Dermis blood vessel endothelial cell (primary cell): ENCODE measurements at regions not wholly inside any gene's neighbourhood (a gene's known extent, or its start where the extent isn't known, plus 50 kb on each side); places are given as distances from the start of the nearest gene placed in this dataset.
"Not testable (repeated sequence)": the region's sequence is repeated elsewhere in the genome, so short reads cannot be mapped to it uniquely, and the experiment has no call there.

ENCODE experiments used
- DNase-seq: peaks from one replicate; pipeline ENCODE4 v3.0.0; 2010

DNA sequence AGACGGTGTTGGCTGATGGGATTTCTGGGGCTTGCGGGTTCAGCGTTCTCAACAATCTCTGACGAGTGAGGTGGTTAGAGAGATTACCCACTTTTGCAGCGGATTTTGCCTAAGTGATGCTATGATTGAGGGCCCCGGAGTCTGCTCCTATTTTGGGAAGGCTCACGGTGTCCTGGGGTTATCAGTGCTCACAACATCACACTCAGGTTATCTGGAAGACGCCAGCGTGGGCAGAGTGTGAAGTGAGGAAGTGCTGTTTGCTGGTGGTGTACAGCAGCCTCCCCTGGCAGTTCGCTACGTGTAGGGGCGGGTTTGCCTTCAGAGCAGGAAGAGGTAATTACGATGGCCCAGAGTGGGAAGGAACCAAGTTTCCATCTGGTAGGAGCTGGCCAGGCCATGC, 341.2 kb upstream of the IRX2 start:
- DNase-seq = no peak

DNA sequence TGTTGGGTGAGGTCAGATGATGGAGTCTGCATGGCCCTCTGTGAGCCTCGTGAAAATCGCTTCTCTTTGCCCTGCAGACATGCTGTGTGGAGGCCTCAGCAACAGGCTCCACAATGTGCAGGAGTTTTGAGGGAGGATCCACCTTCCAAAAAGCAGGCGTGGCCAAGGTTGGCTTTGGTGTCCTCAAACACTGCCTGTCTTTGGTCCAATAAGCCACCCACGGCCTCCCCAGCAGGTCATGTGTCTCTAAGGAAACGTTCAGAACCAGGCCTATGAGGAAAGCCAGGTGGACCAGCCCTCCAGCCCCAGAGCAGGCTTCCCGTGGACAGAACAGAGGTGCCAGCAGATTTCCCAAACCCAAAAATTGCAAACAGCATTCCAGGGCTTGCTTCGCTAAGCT, 340.7 kb upstream of the IRX2 start:
- DNase-seq = no peak

DNA sequence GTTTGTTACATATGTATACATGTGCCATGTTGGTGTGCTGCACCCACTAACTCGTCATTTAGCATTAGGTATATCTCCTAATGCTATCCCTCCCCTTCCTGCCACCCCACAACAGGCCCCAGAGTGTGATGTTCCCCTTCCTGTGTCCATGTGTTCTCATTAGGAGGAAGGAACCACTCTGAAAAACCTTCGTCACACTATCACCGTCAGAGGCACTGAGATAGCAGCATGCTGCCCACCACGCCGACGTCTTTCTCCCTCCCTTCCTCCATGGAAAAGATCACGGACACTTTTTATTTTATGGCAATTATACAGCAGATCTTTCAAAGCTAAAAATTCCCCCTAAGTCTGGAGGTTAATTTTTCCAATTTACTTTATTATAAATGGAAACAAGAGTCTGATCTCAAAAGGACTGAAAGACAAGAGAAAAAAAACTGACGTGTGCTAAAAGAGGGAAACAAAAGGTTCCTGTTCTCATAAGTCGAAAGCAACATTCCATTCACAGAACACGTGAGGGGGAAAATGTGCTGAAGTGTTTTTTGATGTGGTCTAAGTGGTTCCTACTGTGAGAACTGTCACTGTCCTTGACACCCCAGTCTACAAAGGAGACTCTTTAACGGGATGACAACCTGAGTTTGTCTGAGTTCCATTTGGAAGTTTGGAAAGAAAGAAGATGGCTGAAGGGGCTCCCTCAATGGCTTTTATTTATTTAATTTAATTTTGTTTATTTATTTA, 339.7 kb upstream of the IRX2 start:
- no peak for DNase-seq

DNA sequence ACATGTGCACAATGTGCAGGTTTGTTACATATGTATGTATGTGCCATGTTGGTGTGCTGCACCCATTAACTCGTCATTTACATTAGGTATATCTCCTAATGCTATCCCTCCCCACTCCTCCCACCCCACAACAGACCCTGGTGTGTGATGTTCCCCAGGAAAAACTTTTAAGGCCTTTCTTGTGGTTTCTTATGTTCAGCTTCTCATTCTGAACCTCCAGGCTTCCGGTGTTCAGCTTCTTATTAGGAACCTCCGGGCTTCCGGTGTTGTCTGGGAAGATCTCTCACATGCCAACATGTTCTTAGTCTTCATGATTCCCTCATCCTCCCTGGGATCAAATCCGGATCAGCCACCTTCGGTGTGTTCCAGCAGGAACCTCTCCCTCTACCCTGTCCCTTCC, 338.8 kb upstream of the IRX2 start:
- not testable (repeated sequence) for DNase-seq

DNA sequence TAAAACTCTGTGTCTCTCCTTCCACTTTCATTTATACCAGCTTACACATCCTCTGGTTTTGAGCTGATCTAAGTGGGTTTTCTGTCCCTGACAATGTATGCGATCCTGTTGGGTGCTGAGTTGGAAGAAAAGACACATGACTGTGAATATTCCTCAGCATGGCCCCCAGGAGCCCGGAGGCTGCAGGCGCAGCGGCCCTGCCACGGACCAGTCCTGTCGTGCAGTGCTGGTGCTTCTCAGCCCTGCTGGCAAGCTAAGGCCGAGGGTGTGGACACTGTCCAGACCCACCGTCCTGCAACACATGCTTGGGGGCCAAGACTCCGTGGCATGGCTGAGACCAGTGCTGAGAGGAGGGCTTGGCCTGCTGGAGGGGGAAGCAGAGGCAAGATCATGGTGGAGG, 328.9 kb upstream of the IRX2 start:
- DNase-seq = no peak

DNA sequence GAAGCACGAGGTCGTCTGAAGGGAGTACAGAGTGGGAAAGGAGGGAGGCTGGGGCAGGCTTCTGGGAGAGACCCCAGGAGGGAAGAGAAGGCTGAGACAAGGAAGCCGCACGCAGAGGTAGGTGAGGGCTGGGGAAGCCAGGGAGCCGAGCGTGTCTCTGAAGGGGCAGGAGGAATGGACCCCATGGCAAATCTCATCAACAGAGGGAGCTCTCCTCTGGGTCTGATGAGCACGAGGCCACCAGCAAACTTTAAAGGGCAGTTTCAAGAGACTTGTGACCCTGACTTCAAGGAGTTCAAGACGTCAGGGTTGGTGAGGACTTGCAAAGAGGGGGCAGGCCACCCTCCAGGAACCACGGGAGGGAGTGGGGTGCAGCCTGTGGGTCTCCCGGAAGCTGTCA, 326.2 kb upstream of the IRX2 start:
- DNase-seq = no peak

DNA sequence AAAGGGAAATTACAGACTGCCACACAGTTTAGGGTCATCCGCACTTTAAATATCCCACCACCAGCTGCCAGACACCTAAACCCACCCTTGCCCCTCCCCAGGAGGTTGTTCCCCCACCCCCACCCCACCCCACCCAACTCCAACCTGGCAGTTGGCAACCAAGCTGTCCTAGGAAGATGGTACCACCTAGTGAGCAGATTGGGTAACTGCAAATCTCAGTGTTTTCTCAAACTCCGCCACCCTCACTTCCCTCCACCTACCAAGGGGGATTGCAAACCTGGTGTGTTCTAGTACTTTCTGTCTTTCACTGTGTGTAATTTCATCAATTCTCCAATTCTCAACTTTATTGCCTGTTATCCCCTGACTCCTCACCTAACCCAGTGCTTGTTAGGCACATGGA, 323.8 kb upstream of the IRX2 start:
- DNase-seq = no peak

DNA sequence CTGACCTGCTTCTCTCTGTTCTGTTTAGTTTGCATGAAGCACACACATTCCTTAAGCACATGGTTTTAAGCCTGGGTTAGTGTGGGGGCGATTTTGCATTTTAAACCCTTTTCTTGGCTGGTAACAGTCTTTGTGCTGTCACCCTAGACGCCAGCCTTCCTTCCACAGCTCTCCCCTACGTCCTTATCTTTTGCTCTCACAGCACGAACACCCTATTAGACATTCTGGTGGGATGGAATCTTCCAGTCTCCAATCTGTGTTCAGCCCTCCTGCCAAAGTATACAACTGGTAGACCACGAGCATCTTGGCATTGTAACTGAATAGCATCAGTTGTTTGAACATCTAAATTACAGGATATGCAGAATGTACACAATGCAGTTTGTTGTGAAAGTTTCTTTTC, 316.9 kb upstream of the IRX2 start:
- no peak for DNase-seq

DNA sequence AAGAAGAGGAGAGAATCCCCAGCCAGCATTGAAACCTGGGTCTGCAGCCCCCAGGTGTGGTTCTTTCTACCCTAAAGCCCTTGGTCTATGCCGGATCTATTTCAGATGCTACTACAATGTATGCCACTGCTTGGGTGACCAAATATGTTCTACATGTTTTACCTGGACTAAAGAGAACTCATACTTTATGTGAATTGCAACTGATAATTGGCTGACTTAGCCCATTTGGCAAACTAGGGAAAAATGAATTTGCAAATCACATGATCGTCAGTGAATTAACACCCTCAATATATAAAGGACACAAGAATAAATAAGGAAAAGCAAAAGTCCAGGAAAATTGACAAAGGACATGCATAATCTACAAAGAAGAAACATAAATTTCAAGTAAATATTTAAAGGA, 308.8 kb upstream of the IRX2 start:
- DNase-seq = no peak

DNA sequence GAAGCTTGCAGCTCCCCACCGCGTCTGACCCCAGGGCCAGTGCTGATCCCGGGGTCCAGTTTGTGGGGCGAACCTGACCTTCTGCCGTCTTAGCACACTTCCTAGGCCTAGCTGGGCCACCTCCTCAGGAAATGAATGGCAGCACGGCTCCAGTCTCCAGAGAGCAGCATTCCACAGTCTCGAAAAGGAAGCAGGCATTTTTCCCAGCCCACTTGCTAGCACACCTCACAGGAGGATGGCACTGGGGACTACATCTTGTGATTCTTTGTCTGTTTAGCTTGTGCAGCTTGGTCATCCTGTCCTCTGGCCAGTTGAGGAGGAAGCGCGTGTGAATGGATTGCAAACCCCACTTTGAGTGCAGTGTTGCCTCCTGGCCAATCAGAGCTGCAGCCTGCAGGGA, 308.0 kb upstream of the IRX2 start:
- DNase-seq = no peak

DNA sequence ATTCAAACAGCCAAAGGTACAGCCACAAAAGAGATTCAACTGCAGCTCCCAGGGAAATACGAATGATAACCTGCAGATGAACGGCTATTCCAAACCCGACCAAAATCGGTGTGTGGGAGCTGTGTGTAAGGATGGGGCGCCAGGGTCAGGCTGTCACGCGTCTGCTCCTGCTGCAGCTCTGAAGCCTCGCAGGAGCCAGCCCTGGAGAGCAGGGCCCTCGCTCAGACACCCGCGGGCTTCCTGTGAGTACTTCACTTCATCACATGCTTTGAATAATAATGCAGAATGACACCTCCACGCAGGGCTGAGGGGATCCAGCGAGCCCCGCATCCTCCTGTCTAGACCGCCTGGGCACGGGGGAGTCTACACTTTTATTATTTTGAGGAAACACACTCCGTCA, 307.5 kb upstream of the IRX2 start:
- DNase-seq = no peak

DNA sequence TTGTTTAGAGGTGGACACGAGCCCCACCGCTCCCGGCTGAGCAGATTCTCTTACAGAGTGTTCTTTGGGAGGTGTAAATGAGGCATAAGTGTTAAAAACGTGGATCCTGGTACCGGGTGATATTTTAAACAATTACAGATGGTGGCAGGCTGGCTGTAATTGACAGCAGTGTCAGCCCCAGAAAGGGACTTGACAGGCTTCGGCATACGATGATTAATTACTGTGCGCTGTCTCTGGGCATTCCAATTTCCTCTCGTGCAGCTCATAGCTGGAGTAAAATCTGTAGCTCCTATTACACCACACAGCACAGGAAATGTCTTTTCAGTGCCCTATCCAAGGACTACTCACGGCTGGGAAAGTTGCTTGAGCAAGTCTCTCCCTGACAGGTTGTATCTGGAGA, 305.4 kb upstream of the IRX2 start:
- DNase-seq = no peak

DNA sequence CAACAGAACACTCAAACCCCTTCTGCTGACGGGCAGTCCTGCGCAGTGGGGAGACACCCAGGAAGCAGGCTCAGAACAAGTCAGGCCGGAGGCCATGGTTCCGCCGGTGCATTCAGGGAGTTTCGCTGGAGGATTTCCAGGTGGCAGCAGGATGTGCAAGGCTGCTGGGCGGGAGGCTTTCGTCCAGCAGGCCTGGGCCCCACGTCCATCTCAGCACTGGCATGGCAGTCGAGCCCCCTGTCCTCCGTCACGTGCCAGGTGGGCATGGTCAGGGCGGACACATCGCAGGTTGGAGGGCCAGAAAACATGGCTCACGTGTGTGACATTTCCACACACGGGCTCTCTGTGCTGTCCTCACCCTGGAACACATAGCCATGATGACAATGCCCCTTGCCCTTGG, 299.9 kb upstream of the IRX2 start:
- DNase-seq = no peak

DNA sequence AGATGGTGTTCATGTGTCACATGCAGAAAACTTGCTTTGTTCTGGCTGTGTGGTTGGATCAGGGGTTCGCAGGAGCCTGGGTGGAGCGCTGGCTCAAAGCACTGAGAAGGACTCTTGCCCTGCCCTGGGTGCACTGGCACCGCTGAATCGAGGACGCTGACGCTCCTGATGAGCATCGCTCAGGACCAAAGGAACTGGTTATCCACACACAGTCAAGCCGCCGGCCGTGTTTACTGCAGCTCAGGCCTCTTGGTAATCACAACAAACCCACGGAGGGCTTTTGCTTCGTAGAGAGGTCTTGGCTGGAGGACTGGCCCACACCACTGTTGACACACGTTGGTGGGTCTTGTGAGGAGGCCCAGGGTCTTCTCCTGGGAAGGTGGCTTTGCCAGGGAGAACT, 299.4 kb upstream of the IRX2 start:
- DNase-seq = no peak

DNA sequence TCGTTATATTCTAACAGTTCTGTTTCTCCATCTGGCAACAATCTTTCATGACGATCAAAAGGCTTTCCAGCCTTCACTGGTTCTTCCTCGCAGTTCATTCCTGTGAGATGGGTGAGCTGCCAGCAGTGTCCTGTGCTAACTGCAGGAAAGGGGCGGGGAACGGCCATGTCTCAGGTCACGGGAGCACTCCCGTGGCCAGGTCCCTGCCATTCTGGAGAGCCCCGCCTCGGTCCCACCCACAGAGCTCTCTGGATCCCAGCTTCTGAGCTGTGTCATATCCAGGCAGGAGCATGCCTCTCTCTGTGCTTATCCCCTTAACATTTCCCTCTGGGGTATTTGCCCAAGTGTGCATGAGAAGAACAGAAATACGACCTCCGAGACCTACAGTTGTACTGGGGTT, 297.8 kb upstream of the IRX2 start:
- no peak for DNase-seq

DNA sequence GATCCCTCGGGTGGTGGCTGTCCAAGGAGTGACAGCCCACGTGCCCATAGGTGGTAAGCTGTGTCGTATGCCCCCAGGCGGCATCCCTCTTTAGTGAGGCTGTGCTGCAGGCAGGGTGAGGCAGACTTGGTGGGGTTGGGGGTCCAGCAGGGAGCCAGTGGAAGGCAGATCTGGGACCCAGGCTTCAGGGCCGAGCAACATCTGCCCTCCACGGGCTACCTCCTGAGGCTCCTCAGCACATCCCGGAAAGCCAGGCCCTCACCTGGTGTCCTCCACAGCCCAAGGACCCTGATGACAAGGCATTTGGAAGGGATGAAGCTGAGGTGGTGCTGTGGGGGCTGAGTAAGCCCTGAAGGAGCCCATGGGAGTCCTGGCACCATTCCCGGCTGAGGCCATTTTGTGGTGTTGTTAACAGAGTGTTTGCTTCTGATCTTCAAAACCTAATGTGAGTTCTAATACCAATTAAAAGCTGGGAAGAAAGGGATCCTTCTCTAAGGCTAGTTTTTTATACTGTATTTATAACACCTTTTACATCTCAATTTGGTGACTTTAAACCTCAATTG, 295.8 kb upstream of the IRX2 start:
- DNase-seq = no peak

DNA sequence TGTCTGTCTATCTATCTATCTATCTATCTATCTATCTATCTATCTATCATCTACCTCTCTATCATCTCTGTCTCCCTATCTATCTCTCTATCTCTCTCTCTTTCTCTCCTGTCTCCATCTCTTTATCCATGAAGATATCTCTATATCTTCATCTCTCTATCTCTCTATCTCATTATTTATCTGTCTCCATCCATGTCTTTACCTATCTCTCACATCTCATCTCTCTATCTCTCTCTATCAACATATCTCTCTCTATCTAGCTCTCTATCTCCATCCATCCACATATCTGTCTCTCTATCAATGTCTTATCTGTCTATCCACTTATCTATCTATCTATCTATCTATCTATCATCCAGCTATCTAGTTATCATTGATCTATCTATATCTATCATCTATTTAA, 292.1 kb upstream of the IRX2 start:
- DNase-seq = no peak

DNA sequence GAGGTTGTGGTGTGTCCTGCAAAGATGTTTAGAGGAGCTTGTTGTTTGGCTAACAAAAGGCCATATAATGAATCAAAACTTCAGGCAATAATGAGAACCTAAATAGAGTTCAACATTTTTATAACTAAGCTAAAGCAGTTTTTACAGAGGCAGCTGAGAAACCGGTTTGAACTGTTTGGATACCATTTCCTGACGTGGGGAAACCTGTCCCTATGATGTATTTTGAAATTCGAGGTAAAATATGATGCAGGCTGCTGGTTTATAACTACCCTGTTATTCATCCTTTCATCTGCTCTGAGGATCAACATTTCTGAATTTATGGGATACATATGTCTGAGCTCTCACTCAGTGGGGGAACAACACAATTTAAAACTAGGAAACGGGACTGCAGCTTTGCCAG, 289.5 kb upstream of the IRX2 start:
- DNase-seq = no peak

DNA sequence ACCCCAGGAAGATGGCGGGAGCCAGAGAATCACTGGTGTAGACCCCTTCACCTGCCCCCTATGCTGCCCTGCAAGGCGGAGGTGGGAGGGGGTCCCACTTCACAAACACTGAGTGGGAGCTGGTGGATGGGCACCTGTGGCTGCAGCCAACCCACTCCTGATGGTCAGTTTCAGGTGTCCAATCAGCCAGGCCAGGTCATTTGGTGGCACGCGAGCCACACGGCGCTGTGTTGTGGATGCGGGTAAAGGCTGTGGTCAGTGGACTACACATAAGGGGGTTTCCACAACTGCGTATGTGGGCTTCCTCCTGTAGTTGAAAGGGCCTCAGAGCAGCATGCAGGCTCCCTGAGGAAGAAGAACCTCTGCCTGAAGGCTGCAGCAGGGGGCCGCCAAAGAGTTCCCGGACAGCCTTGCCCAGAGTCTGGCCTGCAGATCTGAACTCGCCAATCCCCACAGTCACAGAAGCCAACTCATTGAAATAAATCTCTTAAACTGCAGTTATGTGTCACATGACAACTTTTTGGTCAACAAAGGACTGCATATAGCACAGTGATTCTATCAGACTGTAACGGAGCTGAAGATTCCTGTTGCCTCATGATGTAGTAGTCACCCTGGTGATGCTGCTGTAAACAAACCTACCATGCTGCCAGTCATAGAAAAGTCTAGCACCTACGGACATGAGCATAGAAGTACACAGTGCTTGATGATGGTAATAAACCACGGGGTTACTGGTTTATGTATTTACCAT, 284.7 kb upstream of the IRX2 start:
- no peak for DNase-seq

DNA sequence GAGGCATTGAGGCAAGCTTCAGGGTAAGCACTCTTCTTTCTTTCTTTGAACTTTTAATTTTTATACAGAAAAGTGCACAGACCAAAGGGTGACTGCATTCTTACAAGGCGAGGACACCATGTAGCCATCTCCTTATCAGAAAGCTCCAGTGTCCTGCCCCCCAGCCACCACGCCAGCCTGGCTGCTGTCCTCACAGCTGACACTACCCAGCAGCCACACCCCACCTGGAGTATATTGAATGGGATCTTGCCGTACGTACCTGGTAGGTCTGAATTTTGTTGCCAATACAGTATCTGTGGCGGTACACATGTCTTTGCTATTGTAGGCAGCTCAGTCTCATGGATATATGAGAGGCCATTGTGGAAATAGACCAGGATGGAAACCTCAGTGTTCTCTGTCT, 284.0 kb upstream of the IRX2 start:
- no peak for DNase-seq

DNA sequence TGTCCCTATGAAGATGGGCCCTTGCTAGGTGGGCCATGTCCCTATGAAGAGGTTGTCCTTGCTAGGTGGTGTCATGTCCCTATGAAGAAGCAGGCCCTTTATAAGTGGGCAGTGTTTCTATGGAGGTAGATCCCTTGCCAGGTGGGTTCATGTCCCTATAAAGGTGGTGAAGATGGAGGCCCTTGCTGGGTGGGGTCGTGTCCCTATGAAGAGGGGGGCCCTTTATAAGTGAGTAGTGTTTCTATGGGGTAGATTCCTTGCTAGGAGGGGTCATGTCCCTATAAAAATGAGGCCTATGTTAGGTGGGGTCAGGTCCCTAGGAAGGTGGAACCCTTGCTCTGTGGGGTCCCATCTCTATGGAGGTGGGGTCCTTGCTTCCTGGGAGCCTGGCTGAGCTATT, 283.4 kb upstream of the IRX2 start:
- no peak for DNase-seq

DNA sequence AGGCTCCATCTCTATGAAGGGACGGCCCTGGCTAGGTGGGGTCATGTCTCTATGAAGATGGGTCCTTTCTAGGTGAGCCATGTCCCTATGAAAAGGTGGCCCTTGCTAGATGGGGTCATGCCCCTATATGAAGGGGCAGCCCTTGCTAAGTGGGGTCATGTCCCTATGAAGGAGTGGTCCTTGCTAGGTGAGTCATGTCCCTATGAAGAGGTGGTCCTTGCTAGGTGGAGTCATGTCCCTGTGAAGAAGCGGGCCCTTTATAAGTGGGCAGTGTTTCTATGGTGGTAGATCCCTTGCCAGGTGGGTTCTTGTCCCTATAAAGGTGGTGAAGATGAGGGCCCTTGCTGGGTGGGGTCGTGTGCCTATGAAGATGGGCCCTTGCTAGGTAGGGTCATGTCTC, 283.0 kb upstream of the IRX2 start:
- DNase-seq = no peak

DNA sequence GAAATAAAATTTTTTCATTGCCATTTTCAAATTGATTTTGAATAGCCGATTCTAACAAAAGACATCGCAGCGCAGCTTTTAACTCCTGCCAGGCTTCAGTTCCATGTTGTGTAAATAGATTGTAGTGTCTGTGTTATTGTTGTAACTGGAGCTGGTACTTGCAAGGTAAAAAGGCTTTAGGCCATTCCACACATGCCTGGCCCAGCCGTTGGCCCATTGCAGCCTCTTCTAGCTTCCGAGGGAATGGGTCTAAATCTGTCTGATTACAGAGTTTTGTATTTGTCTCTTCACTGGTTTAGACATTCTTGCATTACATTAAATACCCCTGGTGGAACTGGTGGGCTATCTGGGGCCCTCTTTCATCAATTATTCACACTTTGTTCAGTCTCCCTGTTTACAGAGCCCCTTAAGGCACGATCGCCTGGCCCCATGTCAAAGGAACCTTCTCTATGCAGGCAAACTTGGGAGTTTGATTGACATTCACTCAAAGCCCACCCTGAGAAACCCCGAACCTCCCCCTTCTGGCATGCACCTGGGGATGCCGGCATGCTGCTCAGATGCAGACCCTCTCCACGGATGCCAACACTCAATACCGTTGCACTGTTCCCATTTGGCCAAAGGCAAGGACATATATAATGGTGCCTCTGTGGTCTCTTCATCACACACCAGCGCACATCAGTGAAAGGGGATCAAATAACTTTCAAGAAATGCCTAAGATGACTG, 281.7 kb upstream of the IRX2 start:
- no peak for DNase-seq

DNA sequence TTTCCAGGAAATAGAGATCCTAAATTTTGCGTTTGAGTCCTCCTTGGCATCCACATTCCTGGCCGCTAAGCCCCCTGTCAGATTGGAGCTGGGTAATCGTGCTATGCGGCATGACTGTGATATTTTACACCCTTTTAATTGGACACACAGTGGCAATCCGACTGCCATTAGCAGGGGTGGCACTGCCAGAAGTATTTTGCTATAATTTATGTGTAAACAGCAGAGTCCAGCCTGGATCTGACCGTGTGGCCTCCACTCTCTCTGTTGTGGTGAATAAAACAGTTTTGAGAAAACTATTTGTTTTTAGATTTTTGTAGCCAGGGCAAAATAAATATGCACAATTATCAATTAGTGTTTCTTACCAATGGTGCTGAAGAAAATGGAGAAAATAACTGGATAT, 281.0 kb upstream of the IRX2 start:
- no peak for DNase-seq
